Activated T-cell treated with anti-CD3 and anti-CD28 coated beads for 24 hours (primary cell): ENCODE measurements at regions not wholly inside any gene's neighbourhood (a gene's known extent, or its start where the extent isn't known, plus 50 kb on each side); places are given as distances from the start of the nearest gene placed in this dataset.
"Not testable (repeated sequence)": the region's sequence is repeated elsewhere in the genome, so short reads cannot be mapped to it uniquely, and the experiment has no call there.

Source experiments
- DNase-seq: peaks from one replicate; pipeline ENCODE4 v3.0.0-alpha.2; 2020; ENCODE audit warnings: low read depth

DNA sequence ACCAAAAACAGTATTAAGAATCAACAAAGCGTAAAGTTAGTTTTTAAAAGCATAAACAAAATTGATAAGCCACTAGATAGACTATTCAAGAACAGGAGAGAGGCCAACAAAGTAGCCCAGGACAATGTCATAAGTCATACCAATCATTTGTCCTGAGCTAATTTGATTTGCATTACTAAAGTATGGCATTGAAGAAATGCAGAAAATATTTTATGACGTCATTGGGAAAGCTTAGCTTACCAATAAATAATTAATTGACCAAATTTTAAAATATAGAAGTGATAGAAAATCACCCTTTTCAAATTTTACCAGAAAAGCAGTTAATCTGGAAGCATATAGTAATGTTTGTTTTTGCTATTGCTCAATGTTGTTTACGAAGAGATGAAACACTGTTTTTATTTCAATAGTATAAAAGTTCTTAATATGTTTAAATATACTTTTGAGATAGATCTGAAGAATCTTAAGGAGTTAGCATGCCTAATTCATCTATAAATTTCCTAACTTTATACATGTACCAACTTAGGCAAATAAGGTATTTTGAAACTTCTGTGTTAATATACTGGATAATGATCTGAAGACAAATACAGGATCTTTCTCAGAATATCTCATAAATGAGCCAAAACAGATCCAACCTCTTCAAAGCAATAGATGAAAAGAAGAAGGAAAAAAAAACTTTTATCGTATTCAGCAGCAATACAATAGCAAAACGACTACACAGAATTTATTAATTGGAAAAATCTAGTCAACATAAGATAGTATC, 1118.5 kb downstream of the SLC16A7 start:
- no peak for DNase-seq

DNA sequence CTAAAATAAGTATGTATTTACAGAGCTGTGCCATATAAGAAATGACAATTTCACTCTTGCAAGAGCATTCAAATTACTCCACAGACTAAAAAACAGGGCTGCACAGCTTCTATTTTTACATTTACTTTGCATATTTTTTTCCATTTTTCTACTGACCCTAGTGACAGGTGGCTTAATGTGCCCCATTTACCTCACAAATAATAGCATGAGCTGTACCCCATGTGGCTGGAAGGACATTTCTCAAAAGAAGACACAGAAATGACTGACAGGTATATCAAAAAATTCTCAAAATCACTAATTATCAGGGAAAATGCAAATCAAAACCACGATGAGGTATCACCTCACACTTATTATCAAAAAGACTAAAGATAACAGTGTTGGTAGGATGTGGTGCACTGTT, 1128.6 kb downstream of the SLC16A7 start:
- no peak for DNase-seq

GRCh38 chr12:60724984-60725383, 1129.2 kb downstream of the SLC16A7 start:
- DNase-seq = no peak

GRCh38 chr12:60752589-60752988, 1156.8 kb downstream of the SLC16A7 start:
- DNase-seq = no peak

DNA sequence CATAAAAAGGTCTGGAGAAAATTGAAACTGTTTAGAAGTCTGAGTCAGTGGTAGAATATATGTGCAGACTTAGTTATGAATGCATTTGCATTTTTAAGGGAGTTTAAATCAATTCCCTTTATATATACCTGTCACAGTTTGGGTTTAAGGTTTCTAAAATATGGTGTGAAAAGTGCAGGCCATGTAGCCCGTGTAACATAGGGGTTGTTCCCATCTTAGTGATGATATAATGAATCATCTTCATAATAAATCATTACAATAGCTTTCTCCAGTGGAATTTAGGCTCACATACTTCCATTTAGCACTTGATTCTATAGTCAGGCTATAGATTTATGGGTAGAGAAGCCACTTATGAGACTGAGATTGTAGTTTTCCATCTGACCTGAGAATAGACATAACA, 1162.4 kb downstream of the SLC16A7 start:
- no peak for DNase-seq

DNA sequence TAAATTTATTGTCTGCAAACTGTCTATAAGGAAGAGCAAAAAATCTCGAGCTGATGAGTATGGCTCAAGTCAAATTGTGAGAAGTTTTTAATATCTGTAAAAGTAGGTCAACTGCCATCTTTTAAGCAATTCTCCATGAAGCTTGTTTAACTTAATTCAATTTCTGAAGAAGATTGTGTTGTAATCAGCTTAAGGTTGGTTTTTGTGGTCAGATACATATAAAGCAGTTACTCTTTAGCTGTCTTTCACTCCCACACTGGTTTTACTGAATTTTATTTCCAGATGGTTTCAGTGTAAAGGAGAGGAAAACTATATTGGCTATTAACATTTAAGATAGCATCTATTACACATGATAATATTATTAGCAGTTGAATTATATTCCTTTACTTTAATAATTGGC, 1165.1 kb downstream of the SLC16A7 start:
- no peak for DNase-seq

DNA sequence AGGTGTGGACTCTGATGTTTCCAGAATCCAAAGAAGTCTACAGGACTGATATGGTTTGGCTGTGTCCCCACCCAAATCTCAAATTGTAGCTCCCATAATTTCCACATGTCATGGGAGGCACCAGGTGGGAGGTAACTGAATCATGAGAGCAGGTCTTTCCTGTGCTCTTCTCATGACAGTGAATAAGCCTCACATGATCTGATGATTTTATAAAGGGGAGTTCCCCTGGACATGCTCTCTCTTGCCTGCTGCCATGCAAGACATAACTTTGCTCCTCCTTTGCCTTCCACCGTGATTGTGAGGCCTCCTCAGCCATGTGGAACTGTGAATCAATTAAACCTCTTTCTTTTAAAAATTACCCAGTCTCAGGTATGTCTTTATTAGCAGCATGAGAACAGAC, 1205.3 kb downstream of the SLC16A7 start:
- not testable (repeated sequence) for DNase-seq

- DNase-seq = no peak
These were observed 1207.3 kb downstream of the SLC16A7 start for GRCh38 chr12:60803147-60803546.

GRCh38 chr12:60805364-60805763, 1209.5 kb downstream of the SLC16A7 start:
- DNase-seq = no peak

- DNase-seq = no peak
These were observed 1224.0 kb downstream of the SLC16A7 start for GRCh38 chr12:60819794-60820193.

GRCh38 chr12:60822580-60822979, 1226.8 kb downstream of the SLC16A7 start:
- DNase-seq = no peak

DNA sequence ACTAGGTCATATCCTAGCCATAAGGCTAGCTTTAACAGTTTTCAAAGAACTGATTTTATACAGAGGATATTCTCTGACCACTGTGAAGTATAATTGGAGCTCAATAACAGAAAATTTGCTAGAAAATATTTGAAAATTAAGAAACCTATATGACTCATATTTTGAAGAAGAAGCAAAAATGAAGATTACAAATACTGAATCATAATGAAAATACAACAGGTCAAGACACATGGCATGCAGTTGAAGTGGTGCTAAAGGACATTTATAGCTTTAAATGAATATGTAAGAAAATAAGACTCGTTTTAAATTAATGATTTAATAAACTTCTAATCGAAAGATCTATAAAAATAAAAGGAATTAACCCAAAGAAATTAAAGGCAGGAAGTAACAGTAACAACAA, 1234.6 kb downstream of the SLC16A7 start:
- DNase-seq = no peak

GRCh38 chr12:60832290-60832689, 1236.5 kb downstream of the SLC16A7 start:
- DNase-seq = no peak

DNA sequence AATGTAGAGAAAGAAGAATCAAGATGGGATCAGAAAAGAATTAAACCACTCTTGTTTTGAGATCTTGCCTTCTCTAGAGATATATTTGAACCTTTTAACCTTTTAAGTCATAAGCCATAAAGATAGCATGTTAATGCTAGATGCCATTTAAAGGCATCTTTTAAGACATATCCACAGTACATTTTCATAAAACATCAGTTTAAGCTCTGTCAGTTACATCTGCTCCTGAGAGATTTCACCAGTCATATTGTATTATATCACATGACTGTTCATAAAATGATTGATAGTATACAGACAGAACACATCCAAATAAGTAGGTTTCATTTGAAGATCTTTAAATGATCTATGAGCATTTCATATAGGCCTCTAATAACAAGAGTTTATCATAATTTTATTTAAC, 1238.5 kb downstream of the SLC16A7 start:
- DNase-seq = no peak

DNA sequence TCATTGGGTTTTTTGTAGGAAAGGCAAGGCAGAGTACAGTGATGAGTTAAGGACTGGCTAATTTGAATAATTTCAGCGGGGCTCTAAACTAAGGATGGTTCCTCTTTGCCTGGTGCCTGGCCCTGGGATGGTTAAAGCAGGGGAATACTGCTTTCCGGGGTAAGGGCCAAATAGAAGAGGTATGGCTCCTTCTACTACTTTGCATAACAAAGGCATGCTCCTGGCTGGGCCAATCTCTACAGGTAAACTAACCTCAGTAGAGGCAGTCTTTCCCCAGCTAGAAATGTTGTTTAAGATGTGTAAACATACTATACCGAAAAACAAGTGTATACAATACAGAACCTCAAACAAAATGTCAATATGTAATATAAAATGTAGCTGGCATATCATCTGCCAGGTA, 1239.0 kb downstream of the SLC16A7 start:
- no peak for DNase-seq

- no peak for DNase-seq
These were observed 1240.8 kb downstream of the SLC16A7 start for GRCh38 chr12:60836651-60837050.

DNA sequence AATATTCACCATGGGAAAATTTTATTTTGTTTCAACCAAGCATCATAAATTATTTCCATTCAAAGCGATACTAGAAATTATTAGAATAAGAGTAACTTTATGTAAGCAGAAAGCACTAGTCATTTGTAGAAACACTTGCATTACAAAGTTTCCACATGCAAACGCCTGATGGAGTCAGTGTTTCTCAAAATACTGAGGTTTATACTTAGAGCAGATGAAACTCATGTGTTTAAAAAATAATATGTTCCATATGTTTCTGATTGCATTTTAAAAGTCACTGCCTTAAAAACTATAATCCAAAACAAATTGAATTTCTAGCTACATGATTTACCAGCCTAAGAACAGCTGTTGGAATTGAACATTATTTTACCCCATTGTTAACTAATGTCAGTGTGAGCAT, 1246.4 kb downstream of the SLC16A7 start:
- no peak for DNase-seq

- DNase-seq = no peak
These were observed 1248.3 kb downstream of the SLC16A7 start for GRCh38 chr12:60844101-60844500.

DNA sequence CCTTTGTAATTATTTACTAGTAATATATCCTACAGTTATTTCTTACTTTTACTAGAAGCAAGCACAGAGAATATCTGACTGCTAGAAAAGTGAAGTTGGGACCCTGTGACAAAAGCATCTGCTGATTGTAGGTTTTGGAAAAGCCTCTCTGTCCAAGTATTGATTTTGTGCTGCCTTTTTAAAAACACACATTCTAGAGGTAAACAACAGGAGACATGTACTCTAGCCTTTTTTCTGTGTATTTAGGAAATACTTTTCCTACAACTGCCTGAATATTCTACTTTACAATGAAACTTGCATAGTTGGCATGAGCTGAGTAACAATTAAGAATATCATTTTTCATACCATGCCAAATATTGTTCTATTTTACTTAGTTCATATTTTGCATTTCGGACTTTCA, 1249.0 kb downstream of the SLC16A7 start:
- DNase-seq = no peak

DNA sequence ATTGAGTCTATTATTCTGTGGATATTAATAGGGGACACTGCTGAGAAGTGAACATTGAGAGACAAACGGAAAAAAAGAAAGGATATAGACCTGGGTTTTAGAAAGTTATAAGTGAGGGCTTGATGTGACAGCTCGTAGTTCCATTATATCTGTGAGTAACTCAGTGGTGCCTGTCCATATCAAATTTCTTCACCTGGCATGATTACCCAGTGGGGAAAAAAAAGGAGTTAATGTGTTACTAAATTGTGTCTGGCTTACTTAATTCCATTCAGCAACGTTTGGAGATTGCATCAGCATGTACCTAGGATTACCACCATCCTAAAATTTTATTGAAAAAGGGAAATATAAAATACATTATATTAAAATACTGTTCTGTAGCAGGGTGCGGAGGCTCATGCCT, 1249.9 kb downstream of the SLC16A7 start:
- no peak for DNase-seq

DNA sequence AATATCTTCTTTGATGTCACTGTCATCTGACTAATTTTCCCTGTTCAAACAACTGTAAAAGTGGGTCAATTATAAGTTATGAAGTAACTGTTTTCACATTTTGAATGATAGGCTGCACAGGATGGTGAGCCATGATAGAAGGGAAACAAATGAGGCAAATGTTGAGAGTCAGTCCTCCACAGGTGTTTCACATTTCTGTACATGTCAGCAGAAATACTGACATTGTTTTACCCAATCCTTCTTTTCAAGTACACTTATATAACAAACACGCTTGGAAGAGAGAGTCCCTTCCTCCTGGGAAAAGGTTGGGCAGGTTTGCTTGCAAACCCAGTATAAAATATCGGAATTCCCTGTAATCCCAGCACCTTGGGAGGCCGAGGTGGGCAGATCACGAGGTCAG, 1251.5 kb downstream of the SLC16A7 start:
- no peak for DNase-seq

- DNase-seq = no peak
These were observed 1253.9 kb downstream of the SLC16A7 start for GRCh38 chr12:60849723-60850122.

DNA sequence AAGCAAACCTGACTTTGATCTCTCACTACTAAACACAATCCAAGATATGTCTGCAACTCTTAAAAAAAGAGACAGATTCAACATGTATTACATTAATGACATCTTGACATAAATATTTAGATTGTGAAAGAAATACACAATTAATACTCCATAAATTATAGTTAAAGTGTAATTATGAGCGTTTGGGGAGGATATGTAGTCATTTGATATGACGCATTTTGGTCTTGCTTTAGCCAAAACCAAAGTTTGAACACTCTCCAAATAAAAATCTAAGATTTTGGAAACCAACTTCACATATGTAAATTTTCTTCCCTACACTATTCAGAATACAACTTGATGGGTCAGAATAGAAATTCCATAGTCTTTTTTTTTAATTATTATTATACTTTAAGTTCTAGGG, 1257.6 kb downstream of the SLC16A7 start:
- no peak for DNase-seq

GRCh38 chr12:60863421-60863820, 1267.6 kb downstream of the SLC16A7 start:
- no peak for DNase-seq
